ENCODE measurements at regions not wholly inside any gene's neighbourhood (a gene's known extent, or its start where the extent isn't known, plus 50 kb on each side); places are given as distances from the start of the nearest gene placed in this dataset.
"Not testable (repeated sequence)": the region's sequence is repeated elsewhere in the genome, so short reads cannot be mapped to it uniquely, and the experiment has no call there.

DNA sequence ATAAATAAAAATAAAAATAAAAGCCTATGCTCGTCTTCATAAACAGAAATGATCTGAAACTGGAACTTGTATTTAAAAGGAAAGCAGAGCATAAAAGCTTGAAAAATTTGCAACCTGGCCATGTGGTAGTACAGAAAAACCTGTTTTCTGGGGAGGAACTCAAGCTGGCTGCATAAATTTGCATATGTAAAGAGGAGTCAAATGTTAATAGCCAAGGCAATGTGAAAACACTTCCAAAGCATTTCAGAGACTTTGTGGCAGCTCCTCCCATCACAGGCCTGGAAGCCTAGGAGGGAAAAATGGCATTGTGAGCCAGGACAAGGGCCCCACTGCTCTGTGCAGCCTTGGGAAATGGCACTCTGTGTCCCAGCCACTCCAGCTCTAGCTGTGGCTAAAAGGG is 727.9 kb upstream of the DIAPH2 start:
- H3K27ac Mint-ChIP-seq, result no peak overlapping the region
- no peak for DNase-seq
- H3K36me3 Mint-ChIP-seq, result no peaks in the 10 kb centered on the region
- no peak overlapping the region for H3K4me3 ChIP-seq (ENCODE audit: low read length in 2 of 2)
- H3K27me3 ChIP-seq (ENCODE audit: insufficient read depth, low read length), result no peaks in the 10 kb centered on the region
- no peaks in the 10 kb centered on the region for H3K4me1 ChIP-seq (ENCODE audit: insufficient read depth, low read length)
- no peak overlapping the region for H3K4me3 Mint-ChIP-seq
- no peaks in the 10 kb centered on the region for H3K27me3 Mint-ChIP-seq
- H3K9me3 ChIP-seq (ENCODE audit: control insufficient read depth in 1 of 2, low read length in 2 of 2), result no peaks in the 10 kb centered on the region
- intact Hi-C loops (cut with micrococcal nuclease), result no loop called here
- ChIA-PET CTCF (ENCODE audit: partially characterized antibody) (no interaction called here), POLR2A (ENCODE audit: partially characterized antibody) (no interaction called here)
- no peak overlapping the region for H3K27ac ChIP-seq (ENCODE audit: low read depth, low read length)
- no peaks in the 10 kb centered on the region for H3K36me3 ChIP-seq (ENCODE audit: insufficient read depth, low read length)
- H3K9me3 Mint-ChIP-seq, result peaks cover 0 to 6% (median 3%) of the 10 kb centered on the region in 8 donors
- no peaks in the 10 kb centered on the region for H3K4me1 Mint-ChIP-seq

- H3K27me3 ChIP-seq (ENCODE audit: insufficient read depth, low read length); H3K36me3 Mint-ChIP-seq; POLR2A ChIA-PET (ENCODE audit: partially characterized antibody); H3K4me1 Mint-ChIP-seq; H3K4me1 ChIP-seq (ENCODE audit: insufficient read depth, low read length); H3K27ac Mint-ChIP-seq; CTCF ChIA-PET (ENCODE audit: partially characterized antibody); H3K4me3 ChIP-seq (ENCODE audit: low read length in 2 of 2); intact Hi-C loops (cut with micrococcal nuclease); H3K36me3 ChIP-seq (ENCODE audit: insufficient read depth, low read length); H3K9me3 ChIP-seq (ENCODE audit: control insufficient read depth in 1 of 2, low read length in 2 of 2); H3K27ac ChIP-seq (ENCODE audit: low read depth, low read length); H3K27me3 Mint-ChIP-seq; DNase-seq: not testable (repeated sequence)
- peaks cover 0 to 14% (median 0%) of the 10 kb centered on the region in 8 donors for H3K9me3 Mint-ChIP-seq
- peak overlapping the region in 1 of 8 donors; percentile 32 for H3K4me3 Mint-ChIP-seq
Measured at GRCh38 chrX:95973456-95974095, 711.1 kb upstream of the DIAPH2 start.

- Histone ChIP-seq H3K4me3 (ENCODE audit: low read length in 2 of 2) (no peak overlapping the region), H3K9me3 (ENCODE audit: control insufficient read depth in 1 of 2, low read length in 2 of 2) (no peaks in the 10 kb centered on the region), H3K36me3 (ENCODE audit: insufficient read depth, low read length) (no peaks in the 10 kb centered on the region), H3K4me1 (ENCODE audit: insufficient read depth, low read length) (no peaks in the 10 kb centered on the region), H3K27ac (ENCODE audit: low read depth, low read length) (no peak overlapping the region), H3K27me3 (ENCODE audit: insufficient read depth, low read length) (no peaks in the 10 kb centered on the region)
- no peaks in the 10 kb centered on the region for H3K4me1 Mint-ChIP-seq
- no peaks in the 10 kb centered on the region for H3K36me3 Mint-ChIP-seq
- peaks cover 0 to 14% (median 0%) of the 10 kb centered on the region in 8 donors for H3K9me3 Mint-ChIP-seq
- H3K4me3 Mint-ChIP-seq, result peak overlapping the region in 1 of 8 donors; percentile 32
- CTCF ChIA-PET (ENCODE audit: partially characterized antibody), result no interaction called here
- intact Hi-C loops (cut with micrococcal nuclease), result no loop called here
- DNase-seq, result no peak
- POLR2A ChIA-PET (ENCODE audit: partially characterized antibody), result no interaction called here
- H3K27me3 Mint-ChIP-seq, result peaks cover 0 to 1% of the 10 kb centered on the region in 2 donors
- no peak overlapping the region for H3K27ac Mint-ChIP-seq
Measured at GRCh38 chrX:95974096-95974470, 710.6 kb upstream of the DIAPH2 start.

- no peaks in the 10 kb centered on the region for H3K4me1 Mint-ChIP-seq
- ChIA-PET POLR2A (ENCODE audit: partially characterized antibody) (no interaction called here), CTCF (ENCODE audit: partially characterized antibody) (no interaction called here)
- H3K27ac ChIP-seq (ENCODE audit: low read depth, low read length), result no peak overlapping the region
- H3K27me3 ChIP-seq (ENCODE audit: insufficient read depth, low read length), result no peaks in the 10 kb centered on the region
- no peaks in the 10 kb centered on the region for H3K36me3 Mint-ChIP-seq
- no peak for DNase-seq
- intact Hi-C loops (cut with micrococcal nuclease), result no loop called here
- H3K36me3 ChIP-seq (ENCODE audit: insufficient read depth, low read length), result no peaks in the 10 kb centered on the region
- H3K27ac Mint-ChIP-seq, result peak overlapping the region in 1 of 7 donors; percentile 52
- H3K4me3 ChIP-seq (ENCODE audit: low read length in 2 of 2), result no peak overlapping the region
- H3K9me3 Mint-ChIP-seq, result peaks cover 0 to 14% (median 0%) of the 10 kb centered on the region in 8 donors
- H3K27me3 Mint-ChIP-seq, result peaks cover 0 to 1% of the 10 kb centered on the region in 2 donors
- H3K9me3 ChIP-seq (ENCODE audit: control insufficient read depth in 1 of 2, low read length in 2 of 2), result no peaks in the 10 kb centered on the region
- H3K4me3 Mint-ChIP-seq, result no peak overlapping the region
- no peaks in the 10 kb centered on the region for H3K4me1 ChIP-seq (ENCODE audit: insufficient read depth, low read length)
Measured at GRCh38 chrX:95974890-95975289, 709.8 kb upstream of the DIAPH2 start.

- H3K4me3 ChIP-seq (ENCODE audit: low read length in 2 of 2), result no peak overlapping the region
- Mint-ChIP-seq H3K27me3 (no peaks in the 10 kb centered on the region), H3K4me1 (no peaks in the 10 kb centered on the region), H3K27ac (no peak overlapping the region), H3K9me3 (no peaks in the 10 kb centered on the region), H3K36me3 (no peaks in the 10 kb centered on the region), H3K4me3 (no peak overlapping the region)
- H3K9me3 ChIP-seq (ENCODE audit: control insufficient read depth in 1 of 2, low read length in 2 of 2), result no peaks in the 10 kb centered on the region
- no peak for DNase-seq
- no peaks in the 10 kb centered on the region for H3K27me3 ChIP-seq (ENCODE audit: insufficient read depth, low read length)
- no peaks in the 10 kb centered on the region for H3K36me3 ChIP-seq (ENCODE audit: insufficient read depth, low read length)
- no peaks in the 10 kb centered on the region for H3K4me1 ChIP-seq (ENCODE audit: insufficient read depth, low read length)
- ChIA-PET CTCF (ENCODE audit: partially characterized antibody) (no interaction called here), POLR2A (ENCODE audit: partially characterized antibody) (no interaction called here)
- intact Hi-C loops (cut with micrococcal nuclease), result no loop called here
- no peak overlapping the region for H3K27ac ChIP-seq (ENCODE audit: low read depth, low read length)
Measured at GRCh38 chrX:95995583-95995982, 689.1 kb upstream of the DIAPH2 start.

GRCh38 chrX:95996294-95996693 is 688.3 kb upstream of the DIAPH2 start:
- no peaks in the 10 kb centered on the region for H3K4me1 ChIP-seq (ENCODE audit: insufficient read depth, low read length)
- intact Hi-C loops (cut with micrococcal nuclease), result no loop called here
- H3K36me3 ChIP-seq (ENCODE audit: insufficient read depth, low read length), result no peaks in the 10 kb centered on the region
- no peak for DNase-seq
- H3K36me3 Mint-ChIP-seq, result no peaks in the 10 kb centered on the region
- no peak overlapping the region for H3K27ac Mint-ChIP-seq
- no peak overlapping the region for H3K4me3 ChIP-seq (ENCODE audit: low read length in 2 of 2)
- no peak overlapping the region for H3K4me3 Mint-ChIP-seq
- no peak overlapping the region for H3K27ac ChIP-seq (ENCODE audit: low read depth, low read length)
- no peaks in the 10 kb centered on the region for H3K27me3 ChIP-seq (ENCODE audit: insufficient read depth, low read length)
- no peaks in the 10 kb centered on the region for H3K27me3 Mint-ChIP-seq
- CTCF ChIA-PET (ENCODE audit: partially characterized antibody), result no interaction called here
- POLR2A ChIA-PET (ENCODE audit: partially characterized antibody), result no interaction called here
- no peaks in the 10 kb centered on the region for H3K4me1 Mint-ChIP-seq
- H3K9me3 Mint-ChIP-seq, result no peaks in the 10 kb centered on the region
- no peaks in the 10 kb centered on the region for H3K9me3 ChIP-seq (ENCODE audit: control insufficient read depth in 1 of 2, low read length in 2 of 2)

GRCh38 chrX:96002431-96002830 is 682.2 kb upstream of the DIAPH2 start:
- ChIA-PET POLR2A (ENCODE audit: partially characterized antibody) (no interaction called here), CTCF (ENCODE audit: partially characterized antibody) (no interaction called here)
- Histone ChIP-seq H3K27me3 (ENCODE audit: insufficient read depth, low read length) (no peaks in the 10 kb centered on the region), H3K4me1 (ENCODE audit: insufficient read depth, low read length) (no peaks in the 10 kb centered on the region), H3K4me3 (ENCODE audit: low read length in 2 of 2) (no peak overlapping the region), H3K36me3 (ENCODE audit: insufficient read depth, low read length) (no peaks in the 10 kb centered on the region), H3K27ac (ENCODE audit: low read depth, low read length) (no peak overlapping the region), H3K9me3 (ENCODE audit: control insufficient read depth in 1 of 2, low read length in 2 of 2) (no peaks in the 10 kb centered on the region)
- Mint-ChIP-seq H3K27ac (no peak overlapping the region), H3K36me3 (no peaks in the 10 kb centered on the region), H3K4me1 (no peaks in the 10 kb centered on the region), H3K9me3 (no peaks in the 10 kb centered on the region), H3K4me3 (no peak overlapping the region), H3K27me3 (no peaks in the 10 kb centered on the region)
- intact Hi-C loops (cut with micrococcal nuclease), result no loop called here
- DNase-seq, result no peak

DNA sequence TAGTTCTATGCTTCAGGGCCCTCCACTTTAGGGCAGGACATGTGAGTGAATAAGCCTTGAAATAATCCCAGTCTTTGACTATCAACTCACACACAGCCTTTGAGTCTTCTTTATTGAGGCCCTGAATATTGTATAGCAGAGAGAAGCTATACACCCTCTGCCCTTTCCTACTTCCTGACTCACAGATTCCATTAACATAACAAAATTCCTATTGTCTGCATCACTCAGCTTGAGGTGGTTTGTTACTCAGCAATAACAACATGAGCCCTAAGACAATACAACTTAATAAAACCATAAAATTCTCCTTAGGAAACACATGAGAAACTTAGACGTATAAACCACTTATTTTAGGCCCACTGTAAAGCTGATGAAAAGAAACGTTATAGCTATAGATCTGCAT is 680.3 kb upstream of the DIAPH2 start:
- Histone ChIP-seq H3K36me3 (ENCODE audit: insufficient read depth, low read length) (no peaks in the 10 kb centered on the region), H3K27ac (ENCODE audit: low read depth, low read length) (no peak overlapping the region), H3K27me3 (ENCODE audit: insufficient read depth, low read length) (no peaks in the 10 kb centered on the region), H3K9me3 (ENCODE audit: control insufficient read depth in 1 of 2, low read length in 2 of 2) (no peaks in the 10 kb centered on the region), H3K4me3 (ENCODE audit: low read length in 2 of 2) (no peak overlapping the region), H3K4me1 (ENCODE audit: insufficient read depth, low read length) (no peaks in the 10 kb centered on the region)
- H3K4me3 Mint-ChIP-seq, result no peak overlapping the region
- no peak for DNase-seq
- ChIA-PET CTCF (ENCODE audit: partially characterized antibody) (no interaction called here), POLR2A (ENCODE audit: partially characterized antibody) (no interaction called here)
- H3K27ac Mint-ChIP-seq, result peak overlapping the region in 1 of 7 donors; percentile 29
- H3K4me1 Mint-ChIP-seq, result no peaks in the 10 kb centered on the region
- intact Hi-C loops (cut with micrococcal nuclease), result no loop called here
- H3K9me3 Mint-ChIP-seq, result peaks cover 0 to 3% (median 0%) of the 10 kb centered on the region in 8 donors
- no peaks in the 10 kb centered on the region for H3K36me3 Mint-ChIP-seq
- H3K27me3 Mint-ChIP-seq, result no peaks in the 10 kb centered on the region
